ENCODE measurements at regions not wholly inside any gene's neighbourhood (a gene's known extent, or its start where the extent isn't known, plus 50 kb on each side); places are given as distances from the start of the nearest gene placed in this dataset.
A peak's percentile ranks its signal among the peaks of the same experiment; 100 is the strongest.

- Histone ChIP-seq H3K27ac (no peak overlapping the region), H3K27me3 (no peaks in the 10 kb centered on the region), H3K4me3 (no peak overlapping the region), H3K36me3 (no peaks in the 10 kb centered on the region), H3K9me3 (ENCODE audit: low read depth) (no peaks in the 10 kb centered on the region), H3K4me1 (ENCODE audit: low read depth) (no peaks in the 10 kb centered on the region)
- no peak for DNase-seq (ENCODE audit: low read depth in 1 of 2, low spot score in 1 of 2)
- no peak for TF ChIP-seq CTCF (IDR thresholded peaks at IDR 0.05; ENCODE audit: low read depth, low read length)
Measured at GRCh38 chr5:1698589-1699316, 100.9 kb downstream of the MRPL36 start.

GRCh38 chr5:1692381-1692780, 107.3 kb downstream of the MRPL36 start:
- no peaks in the 10 kb centered on the region for H3K4me1 ChIP-seq (ENCODE audit: low read depth)
- H3K27ac ChIP-seq, result no peak overlapping the region
- no peaks in the 10 kb centered on the region for H3K36me3 ChIP-seq
- H3K9me3 ChIP-seq (ENCODE audit: low read depth), result no peaks in the 10 kb centered on the region
- no peak for DNase-seq (ENCODE audit: low read depth in 1 of 2, low spot score in 1 of 2)
- H3K27me3 ChIP-seq, result no peaks in the 10 kb centered on the region
- H3K4me3 ChIP-seq, result no peak overlapping the region
- no peak for TF ChIP-seq CTCF (IDR thresholded peaks at IDR 0.05; ENCODE audit: low read depth, low read length)

GRCh38 chr5:1687301-1687970, 112.2 kb downstream of the MRPL36 start:
- no peak for DNase-seq (ENCODE audit: low read depth in 1 of 2, low spot score in 1 of 2)
- Histone ChIP-seq H3K4me1 (ENCODE audit: low read depth) (peaks cover 11% of the 10 kb centered on the region), H3K4me3 (no peak overlapping the region), H3K27me3 (no peaks in the 10 kb centered on the region), H3K27ac (no peak overlapping the region), H3K9me3 (ENCODE audit: low read depth) (no peaks in the 10 kb centered on the region), H3K36me3 (no peaks in the 10 kb centered on the region)
- no peak for TF ChIP-seq CTCF (IDR thresholded peaks at IDR 0.05; ENCODE audit: low read depth, low read length)

GRCh38 chr5:1686016-1686802, 113.4 kb downstream of the MRPL36 start:
- Histone ChIP-seq H3K36me3 (no peaks in the 10 kb centered on the region), H3K4me3 (no peak overlapping the region), H3K27me3 (no peaks in the 10 kb centered on the region), H3K27ac (no peak overlapping the region), H3K4me1 (ENCODE audit: low read depth) (peaks cover 11% of the 10 kb centered on the region), H3K9me3 (ENCODE audit: low read depth) (no peaks in the 10 kb centered on the region)
- no peak for DNase-seq (ENCODE audit: low read depth in 1 of 2, low spot score in 1 of 2)
- no peak for TF ChIP-seq CTCF (IDR thresholded peaks at IDR 0.05; ENCODE audit: low read depth, low read length)

GRCh38 chr5:1685066-1685465, 114.6 kb downstream of the MRPL36 start:
- Histone ChIP-seq H3K4me1 (ENCODE audit: low read depth) (peaks cover 11% of the 10 kb centered on the region), H3K9me3 (ENCODE audit: low read depth) (no peaks in the 10 kb centered on the region), H3K36me3 (no peaks in the 10 kb centered on the region), H3K27ac (peak overlapping the region; percentile 36), H3K27me3 (no peaks in the 10 kb centered on the region), H3K4me3 (no peak overlapping the region)
- TF ChIP-seq CTCF (IDR thresholded peaks at IDR 0.05; ENCODE audit: low read depth, low read length), result no peak
- no peak for DNase-seq (ENCODE audit: low read depth in 1 of 2, low spot score in 1 of 2)

Measured in cardiac muscle cell (in vitro differentiated cells and primary cell).